ENCODE measurements at regions not wholly inside any gene's neighbourhood (a gene's known extent, or its start where the extent isn't known, plus 50 kb on each side); places are given as distances from the start of the nearest gene placed in this dataset.

DNA sequence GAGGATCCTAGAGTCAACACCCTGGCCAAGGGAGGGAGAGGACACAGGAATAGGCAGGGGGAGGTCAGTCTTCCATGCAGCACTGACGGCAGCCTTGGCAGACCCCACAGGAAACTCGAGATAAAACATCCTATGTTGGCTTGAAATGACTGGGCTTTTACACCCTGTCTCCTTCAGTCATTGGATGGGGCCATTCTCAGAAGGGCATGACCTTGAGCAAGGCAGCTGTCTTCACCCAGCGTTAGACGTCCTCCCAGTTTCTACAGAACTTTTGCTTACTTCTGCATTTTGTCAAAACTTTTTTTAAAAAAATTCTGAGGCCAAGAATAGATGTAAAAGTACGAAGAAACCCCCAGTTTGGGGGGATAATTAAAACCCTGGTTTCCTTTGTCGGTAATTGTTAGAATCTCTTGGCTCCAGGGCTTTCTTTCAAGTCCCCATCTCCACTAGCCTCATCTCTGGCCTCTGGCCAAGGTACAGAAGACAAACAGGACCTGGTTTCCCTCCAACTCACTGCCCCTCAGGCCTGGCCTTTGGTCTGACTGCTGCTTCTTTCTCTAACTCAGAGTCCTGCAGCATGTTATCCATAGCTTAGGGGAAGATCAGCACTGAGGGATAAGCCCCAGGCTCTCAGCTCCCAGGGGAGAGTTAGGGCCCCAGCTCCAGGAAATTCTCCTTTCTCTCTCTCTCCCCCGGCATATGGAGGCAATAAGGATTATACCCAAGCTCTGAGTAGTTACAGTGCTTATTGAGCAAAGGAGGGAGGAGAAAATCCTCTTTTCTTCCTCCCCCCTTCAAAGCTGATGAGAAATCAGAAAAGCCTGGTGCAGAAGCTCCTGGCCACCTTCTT, 51.6 kb upstream of the KCND3 start:
- H3K4me3 ChIP-seq (ENCODE audit: low read depth, low read length), result no peak overlapping the region
- no peak for DNase-seq (ENCODE audit: low read depth)
- TF ChIP-seq, protein P1, sequence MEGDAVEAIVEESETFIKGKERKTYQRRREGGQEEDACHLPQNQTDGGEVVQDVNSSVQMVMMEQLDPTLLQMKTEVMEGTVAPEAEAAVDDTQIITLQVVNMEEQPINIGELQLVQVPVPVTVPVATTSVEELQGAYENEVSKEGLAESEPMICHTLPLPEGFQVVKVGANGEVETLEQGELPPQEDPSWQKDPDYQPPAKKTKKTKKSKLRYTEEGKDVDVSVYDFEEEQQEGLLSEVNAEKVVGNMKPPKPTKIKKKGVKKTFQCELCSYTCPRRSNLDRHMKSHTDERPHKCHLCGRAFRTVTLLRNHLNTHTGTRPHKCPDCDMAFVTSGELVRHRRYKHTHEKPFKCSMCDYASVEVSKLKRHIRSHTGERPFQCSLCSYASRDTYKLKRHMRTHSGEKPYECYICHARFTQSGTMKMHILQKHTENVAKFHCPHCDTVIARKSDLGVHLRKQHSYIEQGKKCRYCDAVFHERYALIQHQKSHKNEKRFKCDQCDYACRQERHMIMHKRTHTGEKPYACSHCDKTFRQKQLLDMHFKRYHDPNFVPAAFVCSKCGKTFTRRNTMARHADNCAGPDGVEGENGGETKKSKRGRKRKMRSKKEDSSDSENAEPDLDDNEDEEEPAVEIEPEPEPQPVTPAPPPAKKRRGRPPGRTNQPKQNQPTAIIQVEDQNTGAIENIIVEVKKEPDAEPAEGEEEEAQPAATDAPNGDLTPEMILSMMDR (IDR thresholded peaks at IDR 0.05; ENCODE audit: insufficient read depth, low read depth, low read length), result no peak

DNA sequence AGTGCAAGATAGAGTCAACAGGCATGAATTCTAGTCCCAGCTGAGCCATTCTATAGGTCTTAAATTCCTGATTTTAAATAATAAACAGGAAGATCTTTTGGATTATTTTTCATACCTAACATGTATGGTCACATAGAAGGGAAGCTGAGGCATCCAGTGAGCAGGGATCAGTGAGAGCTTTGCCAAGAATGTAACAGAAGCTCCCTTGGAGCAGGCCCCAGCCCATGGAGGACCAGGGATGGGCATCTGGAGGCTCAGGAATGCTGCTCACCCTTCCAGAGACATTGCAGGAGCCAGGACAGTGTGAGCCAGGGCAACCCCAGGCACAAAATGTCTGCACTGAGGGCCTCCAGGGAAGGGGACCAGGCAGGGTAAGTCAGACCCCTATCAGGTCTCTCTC, 54.4 kb upstream of the KCND3 start:
- no peak overlapping the region for H3K4me3 ChIP-seq (ENCODE audit: low read depth, low read length)
- no peak for DNase-seq (ENCODE audit: low read depth)
- TF ChIP-seq, protein P1 (IDR thresholded peaks at IDR 0.05; ENCODE audit: insufficient read depth, low read depth, low read length), result no peak

DNA sequence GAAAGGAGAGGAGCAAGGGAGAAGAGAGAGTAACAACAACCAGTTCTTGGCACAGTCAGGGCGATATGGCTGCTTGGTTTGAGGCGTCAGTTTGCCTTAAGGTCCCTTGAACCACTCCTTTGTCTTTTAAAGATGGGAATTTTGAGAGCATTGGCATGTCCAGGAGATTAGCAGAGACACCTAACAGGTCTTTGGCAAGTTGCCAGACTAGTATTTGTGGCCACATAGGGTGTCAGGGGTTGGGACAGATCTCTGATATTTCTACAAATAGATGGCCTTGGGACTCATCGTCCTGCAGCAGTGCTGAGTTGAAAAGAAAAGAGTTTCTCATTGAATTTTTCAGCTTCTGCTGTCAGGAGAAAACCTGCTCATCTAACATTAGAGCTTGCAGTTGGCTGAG, 55.3 kb upstream of the KCND3 start:
- H3K4me3 ChIP-seq (ENCODE audit: low read depth, low read length), result no peak overlapping the region
- TF ChIP-seq, protein P1 (IDR thresholded peaks at IDR 0.05; ENCODE audit: insufficient read depth, low read depth, low read length), result no peak
- no peak for DNase-seq (ENCODE audit: low read depth)

DNA sequence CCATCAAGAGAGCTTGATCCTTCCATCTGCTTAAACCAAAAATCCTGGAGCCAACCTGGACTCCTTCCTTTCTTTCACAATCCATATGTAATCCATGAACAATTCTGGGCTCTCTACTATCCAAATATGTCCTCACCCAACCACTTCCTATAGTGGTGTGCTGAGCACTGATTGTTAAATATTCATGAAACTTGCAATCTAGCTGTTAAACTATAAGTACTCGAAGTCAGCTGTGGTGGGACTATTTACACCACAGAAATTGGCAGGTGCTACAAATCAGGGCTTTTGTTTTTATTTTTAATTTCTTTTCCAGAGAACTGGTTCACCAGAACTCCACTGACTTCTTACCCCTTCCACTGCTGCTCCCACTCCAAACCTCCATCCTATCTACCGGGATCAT, 57.2 kb upstream of the KCND3 start:
- no peak for DNase-seq (ENCODE audit: low read depth)
- TF ChIP-seq, protein P1 (IDR thresholded peaks at IDR 0.05; ENCODE audit: insufficient read depth, low read depth, low read length), result no peak
- H3K4me3 ChIP-seq (ENCODE audit: low read depth, low read length), result no peak overlapping the region

DNA sequence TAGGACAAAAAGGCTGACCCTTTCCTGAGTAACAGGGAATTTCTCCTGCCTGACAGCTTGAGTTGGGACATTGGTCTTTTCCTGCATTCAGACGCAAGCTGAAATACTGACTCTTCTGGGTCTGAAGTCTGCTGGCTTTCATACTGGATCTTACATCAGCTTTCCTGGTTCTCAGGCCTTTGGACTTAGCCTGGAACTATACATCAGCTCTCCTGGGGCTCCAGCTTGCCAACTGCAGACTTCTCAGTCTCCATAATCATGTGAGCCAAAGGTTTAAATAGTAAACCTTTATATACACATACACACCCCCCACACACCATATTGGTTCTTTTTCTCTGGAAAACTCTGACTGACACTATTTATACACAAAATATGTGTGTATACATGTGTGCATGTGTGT, 59.0 kb upstream of the KCND3 start:
- no peak overlapping the region for H3K4me3 ChIP-seq (ENCODE audit: low read depth, low read length)
- no peak for DNase-seq (ENCODE audit: low read depth)
- TF ChIP-seq, protein P1 (IDR thresholded peaks at IDR 0.05; ENCODE audit: insufficient read depth, low read depth, low read length), result no peak

DNA sequence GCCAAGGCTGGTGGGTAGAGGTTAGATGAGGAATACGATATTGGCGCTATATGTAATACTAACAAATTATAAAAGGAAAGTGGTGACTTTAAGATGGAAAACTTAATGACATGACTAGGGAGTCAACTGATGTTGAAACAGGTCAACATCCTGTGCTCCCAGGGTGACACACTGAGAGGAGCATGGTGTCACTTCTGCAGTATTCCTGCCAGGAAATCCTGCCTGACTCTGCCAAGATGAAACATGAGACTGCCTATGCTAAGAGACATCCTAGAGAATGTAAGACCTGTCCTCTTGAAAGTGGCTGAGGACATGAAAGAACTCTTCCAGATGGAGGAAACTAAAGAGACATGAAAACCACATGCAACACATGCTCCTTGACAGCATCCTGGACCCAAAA, 65.0 kb upstream of the KCND3 start:
- DNase-seq (ENCODE audit: low read depth), result no peak

More for the DNA sequence above, 65.0 kb upstream of the KCND3 start:
- TF ChIP-seq, protein P1 (IDR thresholded peaks at IDR 0.05; ENCODE audit: insufficient read depth, low read depth, low read length), result no peak
- H3K4me3 ChIP-seq (ENCODE audit: low read depth, low read length), result no peak overlapping the region

All from fibroblast of villous mesenchyme (primary cell).